HEK293 (cell line): ENCODE measurements at regions not wholly inside any gene's neighbourhood (a gene's known extent, or its start where the extent isn't known, plus 50 kb on each side); places are given as distances from the start of the nearest gene placed in this dataset.

Experiments
- CTCF ChIP-seq: fragments of 450-650 bp; formaldehyde crosslinking; IDR thresholded peaks from 2 replicates; pipeline ENCODE4 v1.5.1; 2016; ENCODE audit warnings: missing biosample characterization, missing genetic modification characterization
- KLF16 ChIP-seq: fragments of 450-650 bp; formaldehyde crosslinking; IDR thresholded peaks from 2 replicates; pipeline ENCODE4 v1.5.1; 2017; ENCODE audit warnings: missing biosample characterization, missing genetic modification characterization
- SALL2 ChIP-seq: fragments of 450-650 bp; formaldehyde crosslinking; IDR thresholded peaks from 2 replicates; pipeline ENCODE4 v1.5.0; 2017; ENCODE audit warnings: missing biosample characterization, mild to moderate bottlenecking, missing genetic modification characterization, borderline replicate concordance
- ZNF174 ChIP-seq: fragments of 450-650 bp; formaldehyde crosslinking; IDR thresholded peaks from 2 replicates; pipeline ENCODE4 v1.5.0; 2017; ENCODE audit warnings: missing biosample characterization, mild to moderate bottlenecking, missing genetic modification characterization
- ZXDB ChIP-seq: fragments of 450-650 bp; formaldehyde crosslinking; IDR thresholded peaks from 2 replicates; pipeline ENCODE4 v1.5.1; 2016; ENCODE audit warnings: missing biosample characterization, missing genetic modification characterization

GRCh38 chr11:23263466-23263865 is 403.2 kb upstream of the CCDC179 start:
- TF ChIP-seq SALL2 (tag by site-specific recombination) (no peak), KLF16 (tag by site-specific recombination) (no peak), CTCF (tag by site-specific recombination) (no peak), ZXDB (tag by site-specific recombination) (no peak), ZNF174 (tag by site-specific recombination) (no peak)
